ENCODE measurements at regions not wholly inside any gene's neighbourhood (a gene's known extent, or its start where the extent isn't known, plus 50 kb on each side); places are given as distances from the start of the nearest gene placed in this dataset.

- Histone ChIP-seq H2BK15ac (replicated peaks; ENCODE audit: low read depth) (peak overlapping the region; percentile 47), H3K4me2 (ENCODE audit: low read length) (no peak overlapping the region), H3K56ac (ENCODE audit: low read length) (no peak overlapping the region), H4K8ac (ENCODE audit: low read depth, low read length) (no peak overlapping the region), H3K18ac (ENCODE audit: low read length) (peak overlapping the region; percentile 39), H2AK5ac (ENCODE audit: low read length) (no peak overlapping the region), H3K4me3 (ENCODE audit: low read length) (no peak overlapping the region), H3K79me2 (ENCODE audit: control insufficient read depth, insufficient read depth, low read length) (no peaks in the 10 kb centered on the region), H3K4me1 (ENCODE audit: control insufficient read depth, low read depth, low read length) (no peaks in the 10 kb centered on the region), H3K27ac (ENCODE audit: low read depth, low read length) (no peak overlapping the region), H4K5ac (ENCODE audit: low read length) (no peak overlapping the region), H3K27me3 (ENCODE audit: insufficient read depth, low read length, poor library complexity) (no peaks in the 10 kb centered on the region), H3K79me1 (ENCODE audit: low read length) (no peaks in the 10 kb centered on the region), H3K23ac (ENCODE audit: low read length) (no peak overlapping the region), H3K9ac (ENCODE audit: low read length) (no peak overlapping the region), H3K36me3 (ENCODE audit: control insufficient read depth, insufficient read depth, low read length) (no peaks in the 10 kb centered on the region), H2BK120ac (ENCODE audit: low read depth, low read length) (no peak overlapping the region), H2BK5ac (ENCODE audit: low read length) (no peak overlapping the region), H3K4ac (ENCODE audit: low read depth, low read length) (peak overlapping the region; percentile 92)
- WGBS (ENCODE audit: extremely low coverage, insufficient coverage, low lambda C conversion rate) = no CpG with 5 or more reads among the region's 4 CpGs
- no peak for DNase-seq
Measured at GRCh38 chrX:39731735-39732134, 366.0 kb downstream of the BCOR start.

- Histone ChIP-seq H3K79me1 (ENCODE audit: low read length) (no peaks in the 10 kb centered on the region), H3K27me3 (ENCODE audit: insufficient read depth, low read length, poor library complexity) (no peaks in the 10 kb centered on the region), H2BK5ac (ENCODE audit: low read length) (no peak overlapping the region), H3K23ac (ENCODE audit: low read length) (no peak overlapping the region), H3K79me2 (ENCODE audit: control insufficient read depth, insufficient read depth, low read length) (no peaks in the 10 kb centered on the region), H2AK5ac (ENCODE audit: low read length) (no peak overlapping the region), H3K4me2 (ENCODE audit: low read length) (no peak overlapping the region), H4K5ac (ENCODE audit: low read length) (no peak overlapping the region), H4K8ac (ENCODE audit: low read depth, low read length) (no peak overlapping the region), H3K4me1 (ENCODE audit: control insufficient read depth, low read depth, low read length) (no peaks in the 10 kb centered on the region), H3K18ac (ENCODE audit: low read length) (no peak overlapping the region), H3K56ac (ENCODE audit: low read length) (no peak overlapping the region), H3K27ac (ENCODE audit: low read depth, low read length) (no peak overlapping the region), H3K4ac (ENCODE audit: low read depth, low read length) (no peak overlapping the region), H3K9ac (ENCODE audit: low read length) (no peak overlapping the region), H2BK15ac (replicated peaks; ENCODE audit: low read depth) (no peak overlapping the region), H3K36me3 (ENCODE audit: control insufficient read depth, insufficient read depth, low read length) (no peaks in the 10 kb centered on the region), H2BK120ac (ENCODE audit: low read depth, low read length) (no peak overlapping the region), H3K4me3 (ENCODE audit: low read length) (no peak overlapping the region)
- no CpG with 5 or more reads among the region's 1 CpG for WGBS (ENCODE audit: extremely low coverage, insufficient coverage, low lambda C conversion rate)
- no peak for DNase-seq
Measured at GRCh38 chrX:39733745-39734144, 364.0 kb downstream of the BCOR start.

- Histone ChIP-seq H2BK120ac (ENCODE audit: low read depth, low read length) (no peak overlapping the region), H2BK5ac (ENCODE audit: low read length) (no peak overlapping the region), H4K8ac (ENCODE audit: low read depth, low read length) (no peak overlapping the region), H2BK15ac (replicated peaks; ENCODE audit: low read depth) (no peak overlapping the region), H3K27ac (ENCODE audit: low read depth, low read length) (no peak overlapping the region), H3K4ac (ENCODE audit: low read depth, low read length) (no peak overlapping the region), H3K18ac (ENCODE audit: low read length) (no peak overlapping the region), H3K4me1 (ENCODE audit: control insufficient read depth, low read depth, low read length) (no peaks in the 10 kb centered on the region), H3K4me3 (ENCODE audit: low read length) (no peak overlapping the region), H3K79me2 (ENCODE audit: control insufficient read depth, insufficient read depth, low read length) (no peaks in the 10 kb centered on the region), H3K27me3 (ENCODE audit: insufficient read depth, low read length, poor library complexity) (no peaks in the 10 kb centered on the region), H3K79me1 (ENCODE audit: low read length) (no peaks in the 10 kb centered on the region), H4K5ac (ENCODE audit: low read length) (no peak overlapping the region), H3K9ac (ENCODE audit: low read length) (no peak overlapping the region), H3K56ac (ENCODE audit: low read length) (no peak overlapping the region), H3K36me3 (ENCODE audit: control insufficient read depth, insufficient read depth, low read length) (no peaks in the 10 kb centered on the region), H2AK5ac (ENCODE audit: low read length) (no peak overlapping the region), H3K4me2 (ENCODE audit: low read length) (no peak overlapping the region), H3K23ac (ENCODE audit: low read length) (no peak overlapping the region)
- WGBS (ENCODE audit: extremely low coverage, insufficient coverage, low lambda C conversion rate) = no CpG with 5 or more reads among the region's 2 CpGs
- no peak for DNase-seq
Measured at GRCh38 chrX:39734174-39734776, 363.5 kb downstream of the BCOR start.

- H3K9ac ChIP-seq (ENCODE audit: low read length) = no peak overlapping the region
- H3K56ac ChIP-seq (ENCODE audit: low read length) = peak overlapping the region; percentile 5
- no peak overlapping the region for H4K5ac ChIP-seq (ENCODE audit: low read length)
- WGBS (ENCODE audit: extremely low coverage, insufficient coverage, low lambda C conversion rate) = no CpG with 5 or more reads among the region's 22 CpGs
- no peaks in the 10 kb centered on the region for H3K27me3 ChIP-seq (ENCODE audit: insufficient read depth, low read length, poor library complexity)
- H2BK120ac ChIP-seq (ENCODE audit: low read depth, low read length) = no peak overlapping the region
- H3K4me2 ChIP-seq (ENCODE audit: low read length) = no peak overlapping the region
- H3K79me1 ChIP-seq (ENCODE audit: low read length) = no peaks in the 10 kb centered on the region
- H2BK15ac ChIP-seq (replicated peaks; ENCODE audit: low read depth) = no peak overlapping the region
- no peaks in the 10 kb centered on the region for H3K79me2 ChIP-seq (ENCODE audit: control insufficient read depth, insufficient read depth, low read length)
- H3K4ac ChIP-seq (ENCODE audit: low read depth, low read length) = no peak overlapping the region
- no peak overlapping the region for H2BK5ac ChIP-seq (ENCODE audit: low read length)
- H3K23ac ChIP-seq (ENCODE audit: low read length) = no peak overlapping the region
- H3K18ac ChIP-seq (ENCODE audit: low read length) = no peak overlapping the region
- no peak for DNase-seq
- H3K4me3 ChIP-seq (ENCODE audit: low read length) = no peak overlapping the region
- no peak overlapping the region for H2AK5ac ChIP-seq (ENCODE audit: low read length)
- no peak overlapping the region for H4K8ac ChIP-seq (ENCODE audit: low read depth, low read length)
- H3K4me1 ChIP-seq (ENCODE audit: control insufficient read depth, low read depth, low read length) = no peaks in the 10 kb centered on the region
- H3K36me3 ChIP-seq (ENCODE audit: control insufficient read depth, insufficient read depth, low read length) = no peaks in the 10 kb centered on the region
- no peak overlapping the region for H3K27ac ChIP-seq (ENCODE audit: low read depth, low read length)
Measured at GRCh38 chrX:39736216-39737211, 361.2 kb downstream of the BCOR start.

- H3K23ac ChIP-seq (ENCODE audit: low read length) = no peak overlapping the region
- no peak overlapping the region for H2BK5ac ChIP-seq (ENCODE audit: low read length)
- no peak overlapping the region for H2BK15ac ChIP-seq (replicated peaks; ENCODE audit: low read depth)
- no peak overlapping the region for H3K9ac ChIP-seq (ENCODE audit: low read length)
- H3K4ac ChIP-seq (ENCODE audit: low read depth, low read length) = no peak overlapping the region
- no peaks in the 10 kb centered on the region for H3K4me1 ChIP-seq (ENCODE audit: control insufficient read depth, low read depth, low read length)
- DNase-seq = no peak
- no peaks in the 10 kb centered on the region for H3K79me1 ChIP-seq (ENCODE audit: low read length)
- H3K4me2 ChIP-seq (ENCODE audit: low read length) = no peak overlapping the region
- H4K8ac ChIP-seq (ENCODE audit: low read depth, low read length) = no peak overlapping the region
- no peaks in the 10 kb centered on the region for H3K36me3 ChIP-seq (ENCODE audit: control insufficient read depth, insufficient read depth, low read length)
- no CpG with 5 or more reads among the region's 7 CpGs for WGBS (ENCODE audit: extremely low coverage, insufficient coverage, low lambda C conversion rate)
- H2BK120ac ChIP-seq (ENCODE audit: low read depth, low read length) = no peak overlapping the region
- H4K5ac ChIP-seq (ENCODE audit: low read length) = no peak overlapping the region
- H3K27ac ChIP-seq (ENCODE audit: low read depth, low read length) = no peak overlapping the region
- no peak overlapping the region for H3K56ac ChIP-seq (ENCODE audit: low read length)
- H3K27me3 ChIP-seq (ENCODE audit: insufficient read depth, low read length, poor library complexity) = no peaks in the 10 kb centered on the region
- H2AK5ac ChIP-seq (ENCODE audit: low read length) = no peak overlapping the region
- H3K79me2 ChIP-seq (ENCODE audit: control insufficient read depth, insufficient read depth, low read length) = no peaks in the 10 kb centered on the region
- no peak overlapping the region for H3K4me3 ChIP-seq (ENCODE audit: low read length)
- no peak overlapping the region for H3K18ac ChIP-seq (ENCODE audit: low read length)
Measured at GRCh38 chrX:39739585-39739984, 358.2 kb downstream of the BCOR start.
